AG09309 (cell line): ENCODE measurements at regions not wholly inside any gene's neighbourhood (a gene's known extent, or its start where the extent isn't known, plus 50 kb on each side); places are given as distances from the start of the nearest gene placed in this dataset.

Experiments used
- DNase-seq: peaks from one replicate; pipeline ENCODE4 v3.0.0-alpha.2; 2010; ENCODE audit warnings: low read depth
- H3K4me3 ChIP-seq: 2 replicates; pipeline ENCODE4 v1.5.1; 2011; ENCODE audit warnings: mild to moderate bottlenecking, low read depth, low read length, moderate library complexity; ENCODE audit not compliant: control insufficient read depth
- CTCF ChIP-seq: IDR thresholded peaks from 2 replicates; pipeline ENCODE4 v1.5.1; 2011; ENCODE audit warnings: mild to moderate bottlenecking, low read depth, low read length, inconsistent platforms; ENCODE audit not compliant: insufficient read depth, control insufficient read depth; ENCODE audit errors: missing control alignments

GRCh38 chr17:27237890-27238289 is 56.0 kb upstream of the WSB1 start:
- H3K4me3 ChIP-seq, result no peak overlapping the region
- no peak for TF ChIP-seq CTCF
- no peak for DNase-seq

GRCh38 chr17:27239046-27239445 is 54.9 kb upstream of the WSB1 start:
- no peak for TF ChIP-seq CTCF
- DNase-seq, result no peak
- no peak overlapping the region for H3K4me3 ChIP-seq

GRCh38 chr17:27239584-27239983 is 54.3 kb upstream of the WSB1 start:
- H3K4me3 ChIP-seq, result no peak overlapping the region
- no peak for DNase-seq
- TF ChIP-seq CTCF, result no peak

GRCh38 chr17:27240086-27240801 is 53.7 kb upstream of the WSB1 start:
- no peak for TF ChIP-seq CTCF
- no peak overlapping the region for H3K4me3 ChIP-seq
- no peak for DNase-seq

- no peak overlapping the region for H3K4me3 ChIP-seq
- DNase-seq, result no peak
- TF ChIP-seq CTCF, result no peak
Observed at GRCh38 chr17:27240802-27241155, 53.1 kb upstream of the WSB1 start.

- TF ChIP-seq CTCF, result no peak
Observed at GRCh38 chr17:27241346-27241946, 52.5 kb upstream of the WSB1 start.

GRCh38 chr17:27242951-27243350 is 51.0 kb upstream of the WSB1 start:
- no peak for DNase-seq
- no peak for TF ChIP-seq CTCF
- H3K4me3 ChIP-seq, result no peak overlapping the region

More at GRCh38 chr17:27241346-27241946, 52.5 kb upstream of the WSB1 start:
- no peak for DNase-seq
- no peak overlapping the region for H3K4me3 ChIP-seq
